ENCODE measurements at regions not wholly inside any gene's neighbourhood (a gene's known extent, or its start where the extent isn't known, plus 50 kb on each side); places are given as distances from the start of the nearest gene placed in this dataset.

DNA sequence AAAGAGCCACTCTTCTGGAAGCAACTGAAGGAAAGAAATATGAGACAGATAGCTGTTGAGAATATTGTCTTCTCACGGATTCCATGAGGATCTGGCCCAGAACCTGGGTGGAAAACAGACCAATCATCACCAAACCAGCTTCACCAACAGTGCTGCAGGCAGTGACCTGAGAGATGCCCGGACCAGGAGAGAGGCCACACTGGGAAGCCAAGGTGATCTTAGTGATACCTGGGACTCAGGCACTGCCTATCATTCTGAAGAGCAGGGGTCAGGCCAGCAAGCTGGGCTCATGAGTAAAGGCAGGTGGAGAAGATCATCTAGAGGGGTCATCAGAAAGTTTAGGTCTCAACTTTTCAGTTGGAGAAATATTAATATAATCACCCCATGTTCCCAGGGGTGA lies 595.8 kb upstream of the CADM1 start:
- TF ChIP-seq CTCF (IDR thresholded peaks at IDR 0.05) (no peak), POLR2AphosphoS5 (IDR thresholded peaks at IDR 0.05) (no peak), EP300 (IDR thresholded peaks at IDR 0.05) (no peak)

All from suprapubic skin (tissue), 4 donors.